ENCODE measurements at regions not wholly inside any gene's neighbourhood (a gene's known extent, or its start where the extent isn't known, plus 50 kb on each side); places are given as distances from the start of the nearest gene placed in this dataset.

DNA sequence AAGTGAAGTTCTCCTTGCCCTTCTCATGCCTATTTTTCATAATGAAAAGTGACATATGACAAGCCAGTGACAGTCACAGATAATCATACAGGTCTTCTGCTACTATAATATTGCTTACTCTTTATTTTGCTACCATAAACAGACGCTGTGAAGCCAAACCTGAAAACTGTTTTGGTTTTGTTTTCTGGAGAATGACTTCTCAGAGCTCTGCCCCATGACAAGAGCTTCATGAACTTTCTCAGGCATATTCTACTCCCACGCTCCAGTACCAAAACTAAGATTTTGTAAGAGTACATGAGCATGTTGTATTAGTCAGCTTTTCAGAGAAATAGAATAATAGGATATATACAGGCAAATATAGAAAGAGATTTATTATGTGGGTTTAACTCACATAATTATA is 64.3 kb upstream of the VTCN1 start:
- ATAC-seq (no peak), DNase-seq (no peak)
- Mint-ChIP-seq H3K36me3 (no peaks in the 10 kb centered on the region), H3K9me3 (ENCODE audit: low read depth) (peaks cover 2% of the 10 kb centered on the region), H3K4me1 (no peaks in the 10 kb centered on the region), H3K4me3 (no peak overlapping the region), H3K27ac (no peak overlapping the region), H3K27me3 (peaks cover 7% of the 10 kb centered on the region)
- CTCF ChIA-PET = no interaction called here

DNA sequence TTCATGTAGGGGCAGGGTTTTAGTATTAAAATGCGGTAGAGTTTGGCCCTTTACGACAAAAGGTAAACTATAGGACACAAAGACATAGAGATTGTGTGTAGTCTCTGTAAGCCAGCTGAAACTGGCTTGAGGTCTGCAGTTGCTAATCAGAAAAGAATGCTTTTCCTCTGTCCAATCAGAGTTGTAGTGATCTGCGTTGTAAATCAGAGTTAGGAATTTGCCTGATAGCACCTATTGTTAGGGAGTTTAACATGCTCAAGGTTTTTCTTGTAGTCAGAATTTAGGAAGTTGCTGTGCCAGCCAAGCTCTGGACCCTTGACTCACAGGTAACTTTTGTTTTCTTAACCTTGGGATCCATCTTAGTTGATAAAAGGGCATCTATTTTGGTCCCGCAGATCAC is 61.2 kb upstream of the VTCN1 start:
- no peak overlapping the region for H3K4me3 Mint-ChIP-seq
- peaks cover 7% of the 10 kb centered on the region for H3K27me3 Mint-ChIP-seq
- ATAC-seq = no peak
- H3K27ac Mint-ChIP-seq = no peak overlapping the region
- CTCF ChIA-PET = no interaction called here
- H3K4me1 Mint-ChIP-seq = no peaks in the 10 kb centered on the region
- peaks cover 2% of the 10 kb centered on the region for H3K9me3 Mint-ChIP-seq (ENCODE audit: low read depth)
- no peak for DNase-seq
- H3K36me3 Mint-ChIP-seq = no peaks in the 10 kb centered on the region

DNA sequence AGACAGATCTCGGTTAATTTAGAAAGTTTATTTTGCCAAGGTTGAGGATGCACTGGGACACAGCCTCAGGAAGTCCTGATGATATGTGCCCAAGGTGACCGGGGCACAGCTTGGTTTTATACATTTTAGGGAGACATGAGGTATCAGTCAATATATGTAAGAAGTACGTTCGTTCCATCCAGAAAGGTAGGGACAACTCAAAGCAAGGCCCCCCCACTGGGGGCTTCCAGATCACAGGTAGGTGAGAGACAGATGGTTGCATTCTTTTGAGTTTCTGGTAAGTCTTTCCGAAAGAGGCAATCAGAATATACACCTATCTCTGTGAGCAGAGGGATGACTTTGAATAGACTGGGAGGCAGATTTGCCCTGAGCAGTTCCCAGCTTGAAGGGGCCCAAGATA is 60.4 kb upstream of the VTCN1 start:
- Mint-ChIP-seq H3K4me3 (no peak overlapping the region), H3K4me1 (no peaks in the 10 kb centered on the region), H3K27ac (no peak overlapping the region), H3K27me3 (peaks cover 7% of the 10 kb centered on the region), H3K36me3 (no peaks in the 10 kb centered on the region), H3K9me3 (ENCODE audit: low read depth) (peaks cover 2% of the 10 kb centered on the region)
- ATAC-seq = no peak
- DNase-seq = no peak
- CTCF ChIA-PET = no interaction called here

DNA sequence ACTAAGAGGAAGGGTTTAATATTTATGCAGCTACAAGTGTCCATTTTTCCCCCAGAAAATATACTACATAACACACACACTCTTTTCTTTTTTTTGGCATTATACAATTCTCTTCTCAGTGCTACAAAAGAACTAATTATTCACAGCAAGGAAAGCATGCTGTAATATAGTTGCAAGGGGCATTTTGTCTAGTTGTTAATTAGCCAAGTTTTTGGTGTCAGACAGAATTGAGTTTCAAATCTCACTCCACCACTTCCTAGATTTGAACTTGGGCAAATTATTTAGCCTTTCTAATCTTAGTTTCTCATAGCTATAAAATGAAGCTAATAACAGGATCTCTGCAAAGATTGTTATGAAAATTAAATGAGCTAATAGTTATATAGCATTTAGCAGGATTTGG is 60.0 kb upstream of the VTCN1 start:
- no peak overlapping the region for H3K27ac Mint-ChIP-seq

DNA sequence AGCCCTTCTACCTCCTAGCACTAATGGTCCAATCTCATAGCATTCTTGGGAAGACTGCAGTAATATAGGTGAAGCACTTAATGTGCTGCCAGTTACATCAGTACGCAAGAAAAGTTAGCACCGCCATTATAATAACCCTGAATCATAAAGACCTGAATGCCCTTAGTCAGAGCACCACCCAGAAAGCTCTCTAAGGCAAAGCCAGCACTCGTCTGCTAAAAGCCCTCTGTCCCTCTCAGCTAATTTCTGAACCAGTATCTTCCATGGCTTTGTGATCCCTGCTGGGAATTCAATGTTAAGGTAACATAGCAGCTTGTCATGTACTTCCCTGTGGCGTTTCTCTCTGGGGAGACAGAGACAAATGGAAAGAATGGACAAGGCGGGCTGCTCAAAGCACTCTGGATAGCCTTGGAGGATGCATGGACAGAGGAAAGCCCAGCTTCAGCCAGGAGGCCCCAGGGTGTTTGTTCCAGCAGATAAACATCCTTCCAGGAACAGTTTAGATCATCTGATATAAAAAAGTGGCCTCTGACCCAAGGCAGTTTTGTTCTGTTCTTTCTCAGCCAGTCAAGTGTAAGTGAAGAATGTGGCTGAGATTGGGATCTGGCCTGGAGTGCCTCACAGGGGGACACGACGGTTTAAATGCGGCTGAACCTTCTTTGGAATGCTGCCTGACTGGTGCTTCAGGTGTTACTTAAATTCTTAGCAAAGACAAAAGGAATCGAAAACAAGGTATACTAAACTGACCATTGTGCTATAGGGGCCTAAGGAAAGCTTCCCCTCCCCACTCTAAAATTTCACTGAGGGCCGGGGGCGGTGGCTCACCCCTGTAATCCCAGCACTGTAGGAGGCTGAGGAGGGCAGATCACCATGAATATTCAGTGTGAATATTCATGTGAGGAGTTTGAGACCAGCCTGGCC is 58.1 kb upstream of the VTCN1 start:
- CTCF ChIA-PET = no interaction called here
- Mint-ChIP-seq H3K4me1 (no peaks in the 10 kb centered on the region), H3K4me3 (no peak overlapping the region), H3K36me3 (no peaks in the 10 kb centered on the region), H3K27me3 (peaks cover 13% of the 10 kb centered on the region), H3K9me3 (ENCODE audit: low read depth) (peaks cover 2% of the 10 kb centered on the region), H3K27ac (no peak overlapping the region)
- no peak for ATAC-seq
- DNase-seq = no peak

More for the DNA sequence above, 60.0 kb upstream of the VTCN1 start:
- no peaks in the 10 kb centered on the region for H3K36me3 Mint-ChIP-seq
- ATAC-seq (no peak), DNase-seq (no peak)
- H3K4me1 Mint-ChIP-seq = no peaks in the 10 kb centered on the region
- CTCF ChIA-PET = no interaction called here
- peaks cover 9% of the 10 kb centered on the region for H3K27me3 Mint-ChIP-seq
- no peak overlapping the region for H3K4me3 Mint-ChIP-seq
- H3K9me3 Mint-ChIP-seq (ENCODE audit: low read depth) = peaks cover 2% of the 10 kb centered on the region

DNA sequence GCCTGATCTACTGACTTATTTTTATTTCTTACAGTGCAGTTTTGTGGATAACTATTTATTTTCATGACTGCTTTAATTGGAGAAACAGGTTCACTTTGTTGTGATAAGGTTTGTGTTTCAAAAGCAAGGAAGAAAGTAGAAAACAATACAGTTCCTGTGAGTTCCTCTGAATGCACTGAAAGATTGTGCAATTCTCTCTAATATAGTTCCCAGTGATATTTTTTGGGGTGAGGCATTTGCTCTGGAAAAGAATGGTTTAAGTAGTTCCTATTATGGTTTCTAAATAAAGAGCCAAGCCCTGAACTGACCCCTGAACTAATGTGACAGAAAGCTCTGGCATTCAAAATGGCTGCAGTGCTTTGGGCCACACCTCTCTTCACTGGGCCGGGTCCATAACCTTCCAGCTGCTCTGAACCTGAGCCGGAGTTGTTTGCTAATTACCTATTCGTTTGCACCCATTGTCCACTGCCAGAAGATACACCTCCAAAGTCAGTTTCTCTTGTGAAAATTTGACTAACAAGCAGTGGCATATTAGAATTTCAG is 56.6 kb upstream of the VTCN1 start:
- no peak for DNase-seq
- CTCF ChIA-PET = no interaction called here
- H3K4me3 Mint-ChIP-seq = no peak overlapping the region
- no peak for ATAC-seq
- H3K36me3 Mint-ChIP-seq = no peaks in the 10 kb centered on the region
- no peaks in the 10 kb centered on the region for H3K9me3 Mint-ChIP-seq (ENCODE audit: low read depth)
- no peak overlapping the region for H3K27ac Mint-ChIP-seq
- H3K4me1 Mint-ChIP-seq = no peaks in the 10 kb centered on the region
- peaks cover 8% of the 10 kb centered on the region for H3K27me3 Mint-ChIP-seq

DNA sequence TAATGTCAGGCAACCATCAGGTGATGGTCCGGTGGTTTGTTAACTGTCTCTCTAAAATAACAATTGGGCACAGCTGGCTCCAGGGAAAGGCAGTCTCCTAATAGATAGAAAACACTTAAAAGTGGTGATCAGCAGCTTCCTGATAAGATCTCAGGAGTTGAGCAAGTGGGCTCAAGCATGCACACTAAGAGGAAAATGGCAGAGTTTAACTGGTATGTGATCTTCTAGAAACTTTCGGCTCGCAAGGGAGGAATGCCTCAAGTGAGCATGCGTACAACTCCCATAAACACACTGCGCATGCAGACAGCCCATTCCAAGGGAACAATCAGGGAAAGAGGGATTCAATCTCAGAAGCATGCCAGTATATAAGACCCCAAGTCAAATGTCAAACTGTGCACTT is 52.2 kb upstream of the VTCN1 start:
- Mint-ChIP-seq H3K9me3 (ENCODE audit: low read depth) (peaks cover 4% of the 10 kb centered on the region), H3K27me3 (peaks cover 11% of the 10 kb centered on the region), H3K4me3 (no peak overlapping the region), H3K36me3 (no peaks in the 10 kb centered on the region), H3K27ac (no peak overlapping the region), H3K4me1 (no peaks in the 10 kb centered on the region)
- ATAC-seq (no peak), DNase-seq (no peak)
- CTCF ChIA-PET = no interaction called here

DNA sequence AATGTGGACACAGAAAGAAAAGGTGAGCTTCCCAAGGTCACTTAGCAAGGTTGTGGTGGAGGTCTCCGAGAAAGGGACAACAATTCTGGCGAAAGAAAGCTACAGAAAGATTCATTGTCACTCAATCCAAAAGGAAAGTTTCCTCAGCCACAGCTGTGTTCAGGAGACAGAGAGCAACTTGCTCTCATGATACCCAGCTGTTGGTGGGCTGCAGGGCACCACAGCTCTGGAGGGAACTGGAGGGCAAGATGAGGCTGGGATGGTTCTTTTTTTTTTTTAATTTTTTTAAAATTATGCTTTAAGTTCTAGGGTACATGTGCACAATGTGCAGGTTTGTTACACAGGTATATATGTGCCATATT is 50.7 kb upstream of the VTCN1 start:
- DNase-seq = no peak
- peaks cover 4% of the 10 kb centered on the region for H3K9me3 Mint-ChIP-seq (ENCODE audit: low read depth)
- H3K27ac Mint-ChIP-seq = no peak overlapping the region
- no peak for ATAC-seq
- CTCF ChIA-PET = no interaction called here
- peaks cover 13% of the 10 kb centered on the region for H3K27me3 Mint-ChIP-seq
- H3K4me3 Mint-ChIP-seq = no peak overlapping the region
- no peaks in the 10 kb centered on the region for H3K4me1 Mint-ChIP-seq
- H3K36me3 Mint-ChIP-seq = no peaks in the 10 kb centered on the region

DNA sequence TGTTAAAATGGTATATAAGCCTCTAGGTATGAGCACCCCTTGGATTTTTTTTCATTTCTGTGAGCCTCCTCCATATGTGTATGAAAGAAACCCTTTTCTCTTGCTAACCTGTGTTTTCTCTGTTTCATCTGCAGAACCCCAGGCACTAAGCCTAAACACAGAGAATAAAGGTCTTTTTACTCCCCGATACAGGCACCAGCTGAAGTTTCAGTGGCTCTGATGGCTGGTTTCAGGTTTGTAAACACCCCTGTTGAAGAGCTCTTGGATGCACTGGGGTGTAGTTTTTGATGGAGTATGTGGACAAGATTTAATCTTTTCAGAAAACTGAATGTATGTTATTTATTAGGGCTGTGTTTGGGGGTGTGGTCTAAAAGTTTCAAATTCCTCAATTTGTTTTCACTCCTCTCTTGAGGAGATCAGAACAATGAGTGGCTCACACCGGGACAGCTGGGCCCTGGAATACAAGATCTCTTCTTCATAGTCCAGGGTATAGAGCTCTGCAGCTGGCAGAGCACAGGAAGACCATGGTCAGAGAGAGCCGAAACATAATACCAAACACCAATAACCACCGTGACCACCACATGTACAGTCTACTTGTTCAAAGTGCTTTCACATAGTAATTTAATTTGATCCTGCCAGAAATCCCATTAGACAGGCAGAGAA is 50.2 kb upstream of the VTCN1 start:
- H3K27me3 Mint-ChIP-seq = peaks cover 14% of the 10 kb centered on the region
- CTCF ChIA-PET = no interaction called here
- peaks cover 4% of the 10 kb centered on the region for H3K9me3 Mint-ChIP-seq (ENCODE audit: low read depth)
- H3K27ac Mint-ChIP-seq = no peak overlapping the region
- no peaks in the 10 kb centered on the region for H3K36me3 Mint-ChIP-seq
- no peaks in the 10 kb centered on the region for H3K4me1 Mint-ChIP-seq
- no peak overlapping the region for H3K4me3 Mint-ChIP-seq
- DNase-seq (no peak), ATAC-seq (no peak)

Data from activated CD8-positive, alpha-beta memory T cell treated with anti-CD3 and anti-CD28 coated beads, Interleukin-2, amount 10 ng/mL, durations not matched to agents 7 days and 5 days (primary cell).